ENCODE measurements at regions not wholly inside any gene's neighbourhood (a gene's known extent, or its start where the extent isn't known, plus 50 kb on each side); places are given as distances from the start of the nearest gene placed in this dataset.

GRCh38 chr3:198107840-198108734 lies 148.1 kb downstream of the LMLN start (continued):
- TF ChIP-seq, protein P1, sequence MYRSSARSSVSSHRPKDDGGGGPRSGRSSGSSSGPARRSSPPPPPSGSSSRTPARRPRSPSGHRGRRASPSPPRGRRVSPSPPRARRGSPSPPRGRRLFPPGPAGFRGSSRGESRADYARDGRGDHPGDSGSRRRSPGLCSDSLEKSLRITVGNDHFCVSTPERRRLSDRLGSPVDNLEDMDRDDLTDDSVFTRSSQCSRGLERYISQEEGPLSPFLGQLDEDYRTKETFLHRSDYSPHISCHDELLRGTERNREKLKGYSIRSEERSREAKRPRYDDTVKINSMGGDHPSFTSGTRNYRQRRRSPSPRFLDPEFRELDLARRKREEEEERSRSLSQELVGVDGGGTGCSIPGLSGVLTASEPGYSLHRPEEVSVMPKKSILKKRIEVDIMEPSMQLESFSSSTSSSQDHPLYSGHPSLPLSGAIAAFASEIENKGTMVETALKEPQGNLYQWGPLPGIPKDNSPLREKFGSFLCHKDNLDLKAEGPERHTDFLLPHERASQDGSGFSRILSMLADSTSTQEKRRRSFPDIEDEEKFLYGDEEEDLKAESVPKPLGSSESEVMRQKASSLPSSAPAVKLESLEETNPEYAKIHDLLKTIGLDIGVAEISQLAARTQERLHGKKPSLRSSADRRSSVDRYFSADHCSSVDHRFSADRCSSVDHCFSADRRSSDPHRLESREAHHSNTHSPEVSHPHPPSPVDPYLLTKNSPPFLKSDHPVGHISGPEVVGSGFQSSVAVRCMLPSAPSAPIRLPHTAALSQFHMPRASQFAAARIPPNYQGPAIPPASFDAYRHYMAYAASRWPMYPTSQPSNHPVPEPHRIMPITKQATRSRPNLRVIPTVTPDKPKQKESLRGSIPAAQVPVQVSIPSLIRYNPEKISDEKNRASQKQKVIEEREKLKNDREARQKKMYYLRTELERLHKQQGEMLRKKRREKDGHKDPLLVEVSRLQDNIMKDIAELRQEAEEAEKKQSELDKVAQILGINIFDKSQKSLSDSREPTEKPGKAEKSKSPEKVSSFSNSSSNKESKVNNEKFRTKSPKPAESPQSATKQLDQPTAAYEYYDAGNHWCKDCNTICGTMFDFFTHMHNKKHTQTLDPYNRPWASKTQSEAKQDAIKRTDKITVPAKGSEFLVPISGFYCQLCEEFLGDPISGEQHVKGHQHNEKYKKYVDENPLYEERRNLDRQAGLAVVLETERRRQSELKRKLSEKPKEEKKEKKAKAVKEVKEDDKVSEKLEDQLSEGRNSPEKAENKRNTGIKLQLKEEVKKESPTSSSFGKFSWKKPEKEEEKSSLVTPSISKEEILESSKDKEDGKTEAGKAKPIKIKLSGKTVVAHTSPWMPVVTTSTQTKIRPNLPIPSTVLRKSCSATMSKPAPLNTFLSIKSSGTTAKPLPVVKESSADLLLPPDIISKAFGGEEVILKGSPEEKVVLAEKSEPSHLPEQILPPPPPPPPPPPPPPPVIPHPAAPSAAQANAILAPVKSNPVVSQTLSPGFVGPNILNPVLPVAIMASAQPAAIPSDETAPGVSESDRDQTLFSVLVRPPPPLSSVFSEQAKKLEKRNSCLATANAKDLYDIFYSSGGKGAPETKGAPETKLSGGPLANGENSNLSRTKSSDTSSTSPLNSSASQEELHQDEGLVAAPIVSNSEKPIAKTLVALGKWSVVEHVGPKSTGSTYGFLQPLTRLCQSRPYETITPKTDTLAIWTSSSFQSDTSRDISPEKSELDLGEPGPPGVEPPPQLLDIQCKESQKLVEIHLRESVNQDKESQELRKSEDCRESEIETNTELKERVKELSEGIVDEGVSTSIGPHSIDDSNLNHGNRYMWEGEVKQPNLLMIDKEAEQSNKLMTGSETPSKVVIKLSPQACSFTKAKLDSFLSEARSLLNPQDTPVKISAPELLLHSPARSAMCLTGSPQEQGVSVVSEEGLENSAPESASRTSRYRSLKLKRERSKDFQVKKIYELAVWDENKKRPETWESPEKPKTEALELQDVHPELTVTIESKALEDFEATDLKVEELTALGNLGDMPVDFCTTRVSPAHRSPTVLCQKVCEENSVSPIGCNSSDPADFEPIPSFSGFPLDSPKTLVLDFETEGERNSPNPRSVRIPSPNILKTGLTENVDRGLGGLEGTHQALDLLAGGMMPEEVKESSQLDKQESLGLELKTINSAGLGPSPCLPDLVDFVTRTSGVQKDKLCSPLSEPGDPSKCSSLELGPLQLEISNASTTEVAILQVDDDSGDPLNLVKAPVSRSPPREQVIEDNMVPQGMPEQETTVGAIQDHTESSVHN (IDR thresholded peaks at IDR 0.05; ENCODE audit: borderline replicate concordance in 1 of 2, low read depth in 1 of 2): no peak
- TF ChIP-seq DACH1 (IDR thresholded peaks at IDR 0.05; ENCODE audit: partially characterized antibody) (no peak), SRSF7 (optimal IDR thresholded peaks at IDR 0.05; ENCODE audit: low read depth, low read length) (no peak), ZNF561 (CRISPR knock-in tag; conservative IDR thresholded peaks at IDR 0.05) (no peak), BDP1 (IDR thresholded peaks at IDR 0.05; ENCODE audit: insufficient read depth, insufficient read length) (no peak), RBFOX2 (IDR thresholded peaks at IDR 0.05; ENCODE audit: low read depth, low read length) (no peak), YBX1 (IDR thresholded peaks at IDR 0.05) (no peak), ZNF445 (CRISPR knock-in tag; IDR thresholded peaks at IDR 0.05; ENCODE audit: low read depth) (no peak), ELF1 (tag; IDR thresholded peaks at IDR 0.05) (peak; percentile 29; the same call in 1 of the 2 replicates), CEBPG (CRISPR knock-in tag; IDR thresholded peaks at IDR 0.05) (no peak), CEBPG (tag; conservative IDR thresholded peaks at IDR 0.05 in 1 of 2, IDR thresholded peaks at IDR 0.05 in 1 of 2) (no peak), ZNF79 (CRISPR knock-in tag; IDR thresholded peaks at IDR 0.05; ENCODE audit: low read depth) (no peak), MEF2A (IDR thresholded peaks at IDR 0.05; ENCODE audit: control insufficient read depth, low read depth, low read length) (no peak), CHCHD3 (CRISPR knock-in tag; IDR thresholded peaks at IDR 0.05) (no peak), E2F3 (CRISPR knock-in tag; IDR thresholded peaks at IDR 0.05) (no peak), ZNF316 (IDR thresholded peaks at IDR 0.05) (no peak), VEZF1 (CRISPR knock-in tag; IDR thresholded peaks at IDR 0.05) (peak; percentile 69)
- TF ChIP-seq, protein P2, sequence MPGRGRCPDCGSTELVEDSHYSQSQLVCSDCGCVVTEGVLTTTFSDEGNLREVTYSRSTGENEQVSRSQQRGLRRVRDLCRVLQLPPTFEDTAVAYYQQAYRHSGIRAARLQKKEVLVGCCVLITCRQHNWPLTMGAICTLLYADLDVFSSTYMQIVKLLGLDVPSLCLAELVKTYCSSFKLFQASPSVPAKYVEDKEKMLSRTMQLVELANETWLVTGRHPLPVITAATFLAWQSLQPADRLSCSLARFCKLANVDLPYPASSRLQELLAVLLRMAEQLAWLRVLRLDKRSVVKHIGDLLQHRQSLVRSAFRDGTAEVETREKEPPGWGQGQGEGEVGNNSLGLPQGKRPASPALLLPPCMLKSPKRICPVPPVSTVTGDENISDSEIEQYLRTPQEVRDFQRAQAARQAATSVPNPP (IDR thresholded peaks at IDR 0.05; ENCODE audit: borderline replicate concordance, insufficient read depth, insufficient read length): no peak

Data from K562 (cell line).